GM19238 (cell line): ENCODE measurements at regions not wholly inside any gene's neighbourhood (a gene's known extent, or its start where the extent isn't known, plus 50 kb on each side); places are given as distances from the start of the nearest gene placed in this dataset.

Experiments
- DNase-seq: peaks from one replicate; pipeline ENCODE4 v3.0.0; 2011; ENCODE audit warnings: low spot score; ENCODE audit not compliant: insufficient read length

DNA sequence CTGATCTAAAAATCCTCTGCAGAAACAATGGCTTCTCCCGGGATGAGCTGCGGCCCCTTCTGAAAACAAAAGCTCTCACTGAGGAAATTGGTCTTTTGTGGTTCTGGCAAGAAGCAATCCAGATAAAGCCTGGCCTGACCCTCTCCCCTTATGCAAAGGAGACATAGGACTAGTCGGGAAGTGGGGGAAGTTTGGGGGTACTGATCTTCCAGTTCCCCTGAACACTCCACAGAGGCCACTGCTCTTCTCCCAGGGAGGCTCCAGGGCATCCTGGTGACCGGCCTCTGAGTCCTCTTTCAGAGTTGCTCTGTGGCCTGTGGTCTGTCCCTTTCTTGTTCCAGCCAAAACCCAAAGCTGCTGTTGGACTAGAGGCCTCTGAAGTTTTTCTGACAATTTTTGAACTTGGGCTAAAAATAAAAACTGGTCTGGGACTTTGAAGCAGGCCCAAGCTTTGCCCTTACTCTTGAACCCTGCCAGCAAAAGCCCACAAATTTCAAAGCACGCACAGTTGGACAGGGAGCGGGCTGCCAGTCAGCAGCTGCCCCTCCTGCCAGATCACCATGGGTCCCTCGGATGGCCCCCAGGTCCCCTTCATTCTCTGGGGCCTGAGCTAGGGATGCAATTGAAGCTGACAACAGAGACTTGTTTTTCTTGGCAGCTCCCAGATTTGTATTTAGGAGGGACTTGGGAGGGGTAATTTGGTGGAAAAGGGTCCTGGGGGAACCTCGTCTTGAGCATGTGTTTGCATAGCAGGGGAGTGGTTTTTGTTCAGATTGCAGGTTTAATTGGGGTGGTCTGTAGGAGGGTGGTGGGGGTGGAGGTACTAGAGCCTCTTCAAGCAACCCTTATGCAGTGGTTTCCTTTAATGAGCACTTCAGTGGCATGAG, 381.6 kb upstream of the CADM1 start:
- no peak for DNase-seq

DNA sequence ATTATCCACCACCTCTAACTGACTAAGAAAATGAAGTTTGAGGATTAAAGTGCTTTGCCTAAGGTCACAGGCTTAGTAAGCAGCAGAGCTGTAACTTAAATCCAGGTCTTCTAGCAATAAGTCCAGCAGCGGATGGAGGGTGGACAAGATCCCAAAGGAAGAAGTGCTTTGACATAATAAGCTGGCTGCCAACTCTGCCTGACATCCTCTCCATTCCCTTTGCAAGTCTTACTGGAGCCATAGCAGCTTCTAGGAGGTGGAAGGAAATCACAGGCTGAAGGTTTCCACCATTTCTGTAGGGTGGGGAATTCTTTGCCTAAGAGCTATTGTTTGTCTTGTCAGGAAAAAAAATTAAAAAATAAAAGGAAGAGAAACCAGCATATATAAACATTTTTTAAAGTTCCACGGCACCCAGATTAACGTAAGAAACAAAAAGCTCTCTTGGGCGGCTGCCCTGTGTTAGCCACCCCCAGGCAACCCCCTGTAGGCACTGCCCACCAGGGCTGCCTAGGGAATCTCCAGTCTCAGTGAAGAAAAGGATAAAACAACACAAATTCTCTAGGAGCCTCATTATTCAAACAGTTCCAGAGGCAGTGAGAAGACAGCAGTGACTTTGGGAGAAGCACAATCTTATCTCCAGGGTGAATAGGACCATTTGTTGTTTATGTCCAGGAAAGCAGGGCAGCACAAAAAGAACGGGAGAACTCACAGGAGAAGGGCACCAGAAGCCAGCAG, 380.8 kb upstream of the CADM1 start:
- no peak for DNase-seq

DNA sequence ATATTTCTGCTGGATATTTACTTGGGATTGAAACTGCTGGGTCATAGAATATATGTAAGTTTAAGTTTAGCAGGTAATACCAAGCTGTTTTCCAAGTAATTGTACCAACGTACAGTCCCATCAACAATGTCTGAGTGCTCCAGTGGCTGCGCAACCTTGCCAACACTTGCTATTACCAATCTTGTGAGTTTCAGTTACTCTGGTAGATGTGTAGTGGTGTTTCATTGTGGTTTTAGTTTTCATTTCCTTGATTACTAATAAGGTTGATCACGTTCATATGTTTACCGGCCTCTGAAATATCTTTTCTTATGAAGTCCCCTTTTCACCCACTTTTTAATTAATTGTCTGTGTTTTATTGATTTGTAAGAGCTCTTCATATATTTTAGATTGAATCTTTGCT, 370.6 kb upstream of the CADM1 start:
- no peak for DNase-seq

DNA sequence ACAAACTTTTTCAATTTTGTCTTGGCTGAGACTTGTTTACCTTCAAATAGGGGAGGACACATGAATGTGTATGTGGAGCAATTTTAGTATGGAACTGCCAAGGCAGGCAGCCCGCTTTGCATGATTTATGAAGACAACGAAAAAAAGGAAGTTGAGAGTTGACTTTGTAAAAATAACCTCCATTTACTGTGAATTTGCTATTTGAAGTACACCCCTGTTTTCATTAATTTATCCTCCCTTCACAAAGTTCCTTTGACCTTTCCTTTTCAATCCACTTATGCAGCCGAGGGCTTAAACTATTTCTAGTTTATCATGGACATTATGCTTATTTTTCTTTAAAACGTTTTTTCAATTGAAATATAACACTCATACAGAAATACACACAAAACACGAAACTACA, 369.6 kb upstream of the CADM1 start:
- no peak for DNase-seq

DNA sequence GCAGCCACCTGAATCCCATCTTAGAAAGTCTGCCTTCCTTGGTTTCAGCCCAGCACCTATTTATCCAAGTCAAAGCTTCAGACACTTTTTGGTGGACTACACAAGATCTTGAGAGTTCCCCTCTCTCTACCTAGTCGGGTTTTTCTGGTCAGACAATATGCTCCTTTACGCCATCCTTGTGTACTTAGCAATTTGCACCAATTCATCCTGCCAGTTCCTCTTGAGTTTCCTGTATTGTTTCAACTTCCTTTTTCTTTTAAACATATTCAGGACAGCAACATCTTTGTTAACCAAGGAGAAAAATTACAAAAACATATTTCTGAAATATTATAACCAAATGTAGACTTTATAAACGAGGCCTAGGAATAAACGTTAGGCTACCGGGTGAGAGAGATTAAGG, 368.2 kb upstream of the CADM1 start:
- DNase-seq = no peak

DNA sequence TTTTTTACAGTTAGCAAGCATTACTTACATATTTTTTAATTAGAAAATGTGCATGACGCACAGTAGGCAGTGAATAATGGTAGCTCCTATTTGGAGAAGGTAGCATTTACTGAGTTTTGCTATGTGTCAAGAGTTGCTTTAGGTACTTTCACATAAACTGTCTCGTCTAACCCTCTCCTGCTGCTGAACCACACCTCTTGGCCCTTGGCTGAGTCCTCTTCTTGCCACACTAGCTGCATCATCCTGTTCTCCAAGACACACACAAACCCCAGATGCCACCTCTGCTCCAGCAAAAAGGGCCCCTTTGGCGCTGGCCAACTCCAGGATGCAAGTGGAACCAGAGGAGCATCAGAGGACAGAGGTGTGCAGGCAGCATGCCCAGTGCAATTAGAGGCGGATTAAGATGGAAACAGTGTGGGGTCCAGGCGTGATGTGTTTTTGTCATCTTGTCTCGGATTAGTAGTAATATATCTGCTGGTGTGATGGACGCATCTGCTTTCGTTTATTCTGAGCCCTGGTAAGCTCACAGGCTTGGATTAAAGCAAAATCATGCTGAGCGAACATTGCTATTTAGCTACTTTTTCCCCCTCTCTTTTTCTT, 367.0 kb upstream of the CADM1 start:
- no peak for DNase-seq

DNA sequence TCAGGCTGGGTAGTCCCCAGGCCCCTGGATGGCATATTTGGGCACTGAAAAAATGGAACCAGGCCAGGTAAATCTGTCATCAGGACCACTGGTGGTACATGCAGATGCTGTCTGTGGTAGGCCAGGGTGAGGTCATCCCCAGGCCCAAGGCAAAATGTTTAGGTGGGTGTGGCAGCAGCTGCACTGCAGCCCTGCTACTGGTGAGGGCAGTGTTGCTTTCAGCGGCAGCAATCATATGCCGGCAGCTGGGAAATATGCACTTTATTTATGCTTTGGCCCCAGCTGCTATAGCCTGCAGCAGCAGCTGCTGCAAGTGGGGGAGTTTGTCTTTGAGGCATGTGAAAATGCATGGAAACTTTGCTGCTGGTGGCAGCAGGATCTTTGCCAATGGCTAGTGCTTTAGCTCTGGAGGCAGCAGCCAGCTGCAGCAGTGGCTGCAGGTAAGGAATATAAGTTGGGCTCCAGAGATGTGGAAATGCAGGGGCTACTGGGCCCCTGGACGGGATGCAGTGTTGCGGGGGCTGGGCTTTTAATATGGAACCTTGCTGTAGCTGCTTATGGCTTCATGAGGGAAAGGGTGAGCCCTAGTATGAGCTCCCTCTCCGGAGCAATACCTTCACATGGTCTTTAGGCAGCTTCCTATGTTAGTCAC, 365.7 kb upstream of the CADM1 start:
- no peak for DNase-seq

DNA sequence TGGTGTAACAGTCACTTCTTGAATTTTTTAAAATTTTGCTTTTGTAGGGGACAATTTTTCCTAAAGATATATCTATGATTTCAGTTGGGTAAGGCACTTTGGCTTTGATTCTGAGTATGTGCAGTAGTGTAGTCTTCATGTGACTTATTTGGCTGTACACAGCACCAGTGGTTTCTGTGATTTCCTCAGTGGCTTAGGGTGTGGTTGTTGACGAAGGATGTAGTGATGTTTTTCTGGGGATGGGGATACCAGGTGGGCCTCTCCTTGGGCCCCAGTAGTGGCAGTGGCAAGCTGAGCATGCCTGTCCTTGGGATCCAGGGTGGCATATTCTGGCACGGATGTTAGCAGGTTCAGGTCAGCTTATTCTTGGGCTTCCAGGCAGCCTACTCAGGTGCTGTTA, 364.9 kb upstream of the CADM1 start:
- DNase-seq = no peak

DNA sequence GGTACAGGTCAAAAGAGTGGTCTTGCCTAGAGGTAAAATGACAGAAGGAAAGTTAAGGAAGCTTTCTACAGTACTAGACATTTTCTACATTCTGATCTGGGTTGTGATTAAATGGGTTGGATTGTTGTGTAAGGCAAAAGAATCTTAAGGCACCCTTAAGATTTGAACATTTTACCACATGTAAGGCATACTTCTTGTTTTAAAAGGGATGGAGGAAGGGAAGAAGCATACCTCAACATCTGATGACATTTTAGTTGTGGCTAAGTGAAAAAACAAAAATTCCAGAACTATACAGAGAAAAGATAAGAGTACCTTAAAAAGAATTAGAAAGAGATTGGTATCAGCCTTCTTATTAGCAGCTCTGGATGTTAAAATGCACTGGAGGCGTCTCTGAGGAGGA, 356.0 kb upstream of the CADM1 start:
- no peak for DNase-seq

DNA sequence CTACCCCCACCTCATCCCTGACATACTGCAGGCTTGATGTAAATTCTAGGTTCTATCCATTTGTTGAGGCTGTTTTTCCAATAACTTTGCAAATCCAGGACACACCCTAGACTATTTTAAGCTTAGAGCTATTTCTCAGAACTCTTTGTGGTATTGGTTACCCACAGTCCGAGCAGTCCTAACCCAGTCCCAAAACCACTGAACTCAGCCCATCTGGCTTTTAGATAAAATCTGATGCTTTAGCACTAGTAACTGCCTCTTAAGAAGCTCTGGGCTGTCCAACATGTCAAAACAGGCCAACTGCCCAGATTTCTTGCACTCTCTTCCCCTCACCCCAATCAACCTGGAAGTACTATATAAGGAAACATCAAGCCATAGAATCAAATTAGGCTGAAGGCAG, 344.4 kb upstream of the CADM1 start:
- no peak for DNase-seq

DNA sequence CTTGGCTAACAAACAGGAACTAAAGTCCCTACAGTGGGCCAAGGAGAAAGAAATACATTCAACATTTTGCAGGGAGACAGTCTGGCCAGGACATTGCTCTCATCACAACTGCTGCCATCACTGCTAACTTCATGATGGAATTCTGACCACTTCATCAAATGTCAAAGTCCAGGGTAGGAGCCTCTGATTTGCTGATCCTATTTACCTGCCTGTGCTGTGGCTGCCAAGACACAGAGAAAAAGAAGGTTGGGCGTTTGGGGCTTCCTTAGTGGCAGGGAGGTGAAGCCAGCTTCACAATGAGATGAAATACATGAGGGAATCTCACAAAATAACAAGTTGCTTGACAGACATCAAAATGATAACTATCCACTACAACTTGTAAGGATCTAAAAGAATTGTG, 343.9 kb upstream of the CADM1 start:
- DNase-seq = no peak

DNA sequence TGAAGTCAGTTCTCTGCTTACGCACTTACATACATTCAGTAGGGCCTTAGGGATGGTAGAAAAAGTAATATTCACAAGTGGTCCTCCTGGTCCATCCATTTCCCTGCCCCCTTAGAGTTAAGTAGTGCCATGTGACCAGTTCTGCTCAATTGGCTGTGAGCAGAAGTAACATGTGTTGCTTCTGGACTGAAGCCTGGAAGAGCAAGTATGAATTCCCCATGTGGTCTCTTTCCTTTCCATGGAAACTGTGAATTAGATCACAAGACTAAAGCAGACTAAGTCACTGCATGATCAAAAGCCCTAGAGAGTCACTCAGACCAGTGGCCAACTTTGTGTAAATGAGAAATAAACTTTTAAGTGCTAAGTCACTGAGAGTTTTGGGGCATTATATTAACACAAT, 341.7 kb upstream of the CADM1 start:
- DNase-seq = no peak

DNA sequence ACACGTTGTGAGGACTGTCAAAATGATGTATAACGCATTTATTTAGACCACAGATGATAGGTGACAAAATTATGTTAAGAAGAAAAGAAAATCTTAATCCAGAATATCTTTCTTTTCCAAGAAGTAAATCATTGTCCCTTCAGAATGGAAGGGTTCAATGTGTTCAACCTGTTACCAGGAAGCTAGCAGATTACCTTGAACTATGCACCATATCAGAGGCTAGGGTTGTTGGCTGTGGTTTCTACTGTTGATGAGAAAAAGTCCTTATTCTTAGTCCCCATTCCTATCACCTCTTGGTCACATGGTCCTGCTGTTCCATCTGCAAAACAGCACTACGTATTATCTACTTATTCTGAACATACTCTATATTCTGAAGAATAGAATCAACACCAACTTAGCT, 339.5 kb upstream of the CADM1 start:
- DNase-seq = no peak

DNA sequence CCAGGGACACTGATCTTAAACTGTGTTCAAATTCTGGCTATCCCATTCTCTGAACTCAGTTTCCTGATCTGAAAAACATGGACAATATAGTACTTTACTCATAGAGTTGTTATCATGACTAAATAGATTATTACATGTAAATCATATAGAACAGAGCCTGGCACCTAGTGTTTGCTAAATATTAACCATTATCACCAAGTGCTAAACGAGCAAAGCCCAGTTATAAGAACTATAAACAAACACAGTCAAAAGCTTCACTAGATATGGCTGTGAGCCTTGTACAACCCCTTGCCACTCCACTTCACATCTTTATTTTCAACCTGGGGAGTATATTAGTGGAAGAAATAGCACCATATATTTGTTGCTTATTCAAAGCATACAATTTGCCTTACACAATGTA, 338.9 kb upstream of the CADM1 start:
- DNase-seq = no peak

DNA sequence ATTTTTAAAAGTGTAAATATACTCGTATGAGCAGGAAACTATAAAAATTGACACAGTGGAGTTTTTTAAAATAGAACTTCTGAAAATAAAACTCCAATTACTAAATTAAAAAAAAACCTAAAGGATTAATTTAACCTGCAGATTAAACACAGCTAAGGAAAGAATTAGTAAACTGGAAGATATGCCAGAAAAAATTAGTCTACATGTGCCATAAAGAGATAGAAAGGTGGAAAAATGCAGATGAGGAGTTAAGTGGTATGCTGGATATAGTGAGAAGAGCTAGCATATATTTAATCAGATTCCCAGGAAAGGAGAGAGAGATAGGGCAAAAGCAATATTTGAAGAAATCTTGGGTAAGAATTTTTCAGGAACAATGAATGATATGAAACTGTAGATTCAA, 315.8 kb upstream of the CADM1 start:
- DNase-seq = no peak

DNA sequence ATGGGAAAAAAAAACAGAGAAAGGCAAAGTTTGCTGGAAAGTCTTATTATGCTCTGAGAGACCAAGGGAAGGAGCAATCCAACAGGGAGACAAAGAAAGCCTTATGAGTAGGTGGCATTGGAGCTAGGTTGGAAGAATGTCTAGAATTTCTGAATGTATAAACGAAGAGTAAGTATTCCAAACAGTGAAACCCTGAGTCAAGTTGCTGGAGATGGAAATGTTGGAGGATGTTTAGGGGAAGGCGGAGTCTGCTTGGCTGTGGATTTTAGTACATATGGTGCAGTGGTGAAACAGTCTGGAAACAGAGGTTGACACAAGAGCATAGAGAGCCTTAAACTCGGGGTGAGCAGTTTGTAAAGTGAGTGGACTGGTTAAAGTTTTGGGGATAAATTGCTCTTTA, 314.8 kb upstream of the CADM1 start:
- DNase-seq = no peak

DNA sequence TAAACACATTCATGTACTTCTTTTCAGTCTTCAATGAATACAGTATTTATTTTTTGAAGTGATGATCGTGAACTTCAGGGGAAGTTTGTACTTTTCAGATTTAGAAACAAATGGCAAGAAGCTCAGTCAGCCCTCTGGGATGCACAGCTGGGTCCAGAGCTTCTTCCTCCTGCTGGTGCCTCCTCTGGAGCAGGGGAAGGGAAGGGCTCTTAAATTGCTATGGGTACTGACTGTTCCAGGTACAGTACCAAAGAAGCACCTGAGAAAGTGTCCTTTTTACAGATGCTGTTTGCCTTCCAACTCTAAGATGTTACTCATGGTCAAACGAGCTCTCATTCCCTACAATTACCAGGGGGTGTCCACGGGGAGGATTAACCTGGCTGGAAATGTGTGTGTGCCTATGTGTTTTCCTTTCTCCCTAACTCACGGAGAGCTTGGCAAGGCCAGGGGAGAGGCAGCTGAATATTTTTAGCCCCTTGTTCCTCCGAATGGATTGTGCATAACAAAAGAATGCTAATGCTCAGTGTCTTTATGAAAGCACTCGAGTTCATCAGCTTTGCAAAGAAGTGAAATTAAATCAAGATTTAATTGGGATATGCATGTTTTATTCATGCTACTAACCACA, 313.7 kb upstream of the CADM1 start:
- DNase-seq = no peak

DNA sequence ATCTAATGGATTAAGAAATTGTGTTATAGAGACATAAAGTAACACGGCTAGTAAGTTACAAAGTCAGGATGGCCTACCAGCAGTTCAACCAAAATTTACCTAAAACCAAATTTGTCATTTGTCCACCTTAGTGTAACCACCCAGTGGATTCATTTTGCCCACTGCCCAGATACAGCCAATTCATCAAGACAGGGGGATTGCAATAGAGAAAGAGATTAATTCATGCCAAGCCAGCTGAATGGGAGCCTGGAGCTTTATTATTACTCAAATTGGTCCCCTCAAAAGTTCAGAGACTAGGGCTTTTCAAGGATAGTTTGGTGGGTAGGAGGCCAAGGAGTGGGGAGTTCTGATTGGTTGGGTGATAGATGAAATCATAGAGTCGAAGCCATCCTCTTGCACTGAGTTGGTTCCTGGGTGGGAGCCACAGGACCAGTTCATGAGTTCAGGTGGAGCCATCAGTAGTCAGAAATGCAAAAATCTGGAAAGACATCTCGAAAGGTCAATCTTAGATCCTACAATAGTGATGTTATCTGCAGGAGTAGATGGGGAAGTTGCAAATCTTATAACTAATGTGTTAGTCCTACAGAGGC, 304.2 kb upstream of the CADM1 start:
- DNase-seq = no peak

DNA sequence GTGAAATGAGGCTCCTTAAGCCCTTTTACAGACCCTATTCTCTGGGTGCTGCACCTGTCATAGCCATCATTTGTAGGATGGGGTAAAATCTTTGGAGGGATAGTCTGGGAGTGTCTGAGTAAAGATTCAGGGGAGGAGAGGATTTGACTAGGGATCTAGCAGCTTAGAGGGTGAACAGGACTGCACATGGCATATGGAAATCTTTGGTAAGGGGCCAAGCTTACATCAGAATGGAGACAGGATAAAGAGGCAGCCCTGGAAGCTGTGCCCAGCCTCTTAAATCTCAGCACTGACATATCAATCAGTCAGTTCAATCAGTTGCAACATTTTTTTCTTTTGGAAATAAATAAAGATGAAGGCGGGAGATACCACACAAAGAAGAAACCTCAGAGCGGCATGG, 301.8 kb upstream of the CADM1 start:
- DNase-seq = no peak

DNA sequence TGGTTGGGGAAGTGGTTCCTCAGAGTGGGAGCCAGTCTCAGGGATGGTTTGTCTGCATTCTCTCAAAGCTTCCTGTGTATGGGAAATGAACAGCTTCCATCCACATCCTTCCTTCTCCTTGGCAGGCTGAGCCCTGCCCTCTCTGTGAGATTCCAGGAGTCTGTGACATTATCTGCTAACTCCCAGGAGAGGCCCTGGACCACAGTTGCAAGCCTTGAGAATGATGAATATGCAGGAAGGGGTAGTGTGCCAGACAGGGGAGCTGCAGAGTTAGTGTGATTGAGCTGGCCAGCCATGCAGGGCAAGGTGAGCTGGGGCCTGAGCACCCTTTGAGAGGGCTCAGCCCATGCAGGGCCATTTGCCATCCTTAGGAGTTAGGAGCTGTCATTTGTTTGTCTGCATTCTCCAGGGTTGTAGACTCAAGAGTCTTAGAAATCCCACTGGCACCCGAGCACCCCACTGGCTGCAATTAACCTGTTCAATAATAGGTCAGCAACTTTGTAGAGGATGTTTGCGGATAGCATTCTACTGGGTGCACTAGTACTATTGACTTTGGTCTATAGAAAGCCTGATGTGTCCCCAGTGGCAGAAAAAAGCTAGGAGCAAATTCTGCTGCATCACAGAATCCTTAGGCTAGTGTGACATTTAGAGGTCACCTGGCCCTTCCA, 299.0 kb upstream of the CADM1 start:
- no peak for DNase-seq

DNA sequence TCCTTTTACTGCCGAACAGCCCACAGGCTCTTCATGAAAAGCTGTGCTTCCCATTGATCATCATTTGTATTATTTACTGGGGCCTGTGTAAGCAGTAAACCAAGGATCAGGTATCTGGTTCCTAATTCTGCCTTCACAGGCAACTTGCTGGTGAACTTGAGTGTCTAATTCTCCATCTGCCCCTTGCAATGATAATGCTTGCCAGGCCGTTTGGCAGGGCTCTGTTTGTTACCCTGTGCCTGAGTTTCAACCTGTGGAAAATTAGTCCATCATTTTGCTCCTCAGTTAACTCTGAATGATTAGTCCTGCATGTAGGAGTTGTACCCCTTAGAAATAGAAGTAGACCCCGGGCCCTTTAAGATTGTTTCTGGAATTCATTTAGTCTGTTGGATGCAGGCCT, 298.4 kb upstream of the CADM1 start:
- no peak for DNase-seq
